ENCODE measurements at regions not wholly inside any gene's neighbourhood (a gene's known extent, or its start where the extent isn't known, plus 50 kb on each side); places are given as distances from the start of the nearest gene placed in this dataset.
"Not testable (repeated sequence)": the region's sequence is repeated elsewhere in the genome, so short reads cannot be mapped to it uniquely, and the experiment has no call there.

GRCh38 chr2:7430421-7430868 is 513.2 kb downstream of the RNF144A start:
- no peak for DNase-seq (ENCODE audit: low spot score)

DNA sequence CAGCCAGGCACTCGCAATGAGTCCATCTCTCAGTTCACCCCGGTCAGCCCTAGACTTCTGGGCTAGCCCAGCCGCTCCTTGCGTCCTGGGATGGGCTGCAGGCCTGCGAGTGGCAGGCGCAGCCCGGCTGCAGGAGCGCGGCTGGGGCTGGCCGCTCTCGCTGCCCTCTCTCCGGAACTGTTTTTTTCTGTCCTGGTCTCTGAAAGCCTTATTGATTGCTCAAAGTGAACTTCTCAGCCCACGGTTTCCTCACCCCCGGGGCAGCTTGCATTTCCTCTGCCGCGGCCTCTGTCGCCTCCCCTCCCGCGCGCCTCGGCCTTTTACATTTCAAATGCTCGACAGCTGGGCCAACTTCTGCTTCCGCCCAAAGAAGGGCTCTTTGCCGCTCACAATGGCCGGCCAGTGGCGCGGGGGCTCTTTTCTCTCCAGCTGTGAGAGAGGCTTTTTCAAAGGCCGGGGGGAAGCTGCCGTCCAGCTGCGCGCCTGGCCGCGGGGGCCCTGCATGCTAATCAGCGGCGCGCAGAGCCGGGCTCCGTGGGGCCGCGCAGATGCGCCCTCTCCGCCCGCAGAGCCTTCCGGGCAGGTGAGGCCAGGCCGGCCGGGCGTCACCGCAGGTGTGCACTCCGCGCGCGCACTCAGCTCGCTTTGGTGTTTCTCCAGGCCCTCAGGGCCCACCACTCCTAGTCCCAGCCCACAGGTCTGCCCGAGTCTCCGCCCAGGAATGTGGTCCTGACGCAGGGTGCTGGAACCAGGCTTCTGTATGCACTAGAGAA is 513.8 kb downstream of the RNF144A start:
- no peak for DNase-seq (ENCODE audit: low spot score)

GRCh38 chr2:7432436-7432835 is 515.2 kb downstream of the RNF144A start:
- DNase-seq (ENCODE audit: low spot score): no peak

- DNase-seq (ENCODE audit: low spot score): no peak
Observed at GRCh38 chr2:7436096-7436906, 519.1 kb downstream of the RNF144A start.

GRCh38 chr2:7437141-7437540 is 519.9 kb downstream of the RNF144A start:
- no peak for DNase-seq (ENCODE audit: low spot score)

GRCh38 chr2:7437716-7438632 is 520.8 kb downstream of the RNF144A start:
- DNase-seq (ENCODE audit: low spot score): no peak

DNA sequence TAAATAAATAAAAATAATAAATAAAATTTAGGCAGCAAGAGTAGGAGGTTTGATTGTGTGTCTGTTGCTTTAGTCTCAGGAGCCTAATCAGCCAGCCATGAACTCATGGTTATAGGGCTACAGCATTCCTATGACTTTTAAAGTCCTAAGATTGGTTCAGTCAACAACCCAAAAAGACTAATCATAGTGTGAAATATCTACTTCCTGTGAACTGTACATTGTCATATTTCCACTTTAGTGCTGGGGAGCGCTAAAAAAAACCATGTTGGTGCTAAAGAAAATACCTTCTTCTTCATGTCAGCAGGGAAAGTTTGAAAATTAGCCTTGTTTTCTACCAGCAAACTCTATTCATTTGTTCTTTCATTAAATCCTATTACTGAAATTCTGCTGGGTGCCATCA is 521.6 kb downstream of the RNF144A start:
- no peak for DNase-seq (ENCODE audit: low spot score)

- no peak for DNase-seq (ENCODE audit: low spot score)
Observed at GRCh38 chr2:7440977-7441376, 523.8 kb downstream of the RNF144A start.

DNA sequence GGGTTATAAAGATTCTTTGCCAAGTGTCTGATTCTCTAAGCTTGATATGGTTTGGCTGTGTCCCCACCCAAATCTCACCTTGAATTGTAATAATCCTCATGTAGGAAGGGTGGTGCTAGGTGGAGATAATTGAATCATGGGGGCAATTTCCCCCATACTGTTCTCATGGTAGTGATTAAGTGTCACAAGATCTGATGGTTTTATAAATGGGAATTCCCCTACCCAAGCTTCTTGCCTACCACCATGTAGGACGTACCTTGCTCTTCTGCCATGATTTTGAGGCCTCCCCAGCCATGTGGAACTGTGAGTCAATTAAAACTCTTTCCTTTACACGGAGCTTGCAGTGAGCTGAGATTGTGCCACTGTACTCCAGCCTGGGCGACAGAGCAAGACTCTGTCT is 524.6 kb downstream of the RNF144A start:
- DNase-seq (ENCODE audit: low spot score): not testable (repeated sequence)

DNA sequence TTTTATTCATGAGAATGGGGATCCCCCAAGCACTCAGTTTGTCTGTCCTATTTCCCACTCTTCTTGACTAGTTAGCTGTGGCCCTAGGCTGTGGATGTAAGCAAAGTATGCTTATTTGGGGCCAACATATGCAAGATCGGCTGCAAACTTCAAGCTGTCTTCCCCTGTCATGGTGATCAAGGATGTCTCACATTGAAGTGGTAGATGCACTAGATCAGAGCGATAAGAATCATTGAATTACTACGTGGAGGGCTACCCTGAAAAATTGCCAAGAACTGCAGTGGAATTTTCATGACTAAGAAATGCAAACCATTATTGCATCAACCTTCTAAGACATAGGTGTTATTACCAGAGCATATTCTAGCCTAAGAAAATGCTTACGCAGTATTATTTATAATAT is 527.4 kb downstream of the RNF144A start:
- no peak for DNase-seq (ENCODE audit: low spot score)

- DNase-seq (ENCODE audit: low spot score): no peak
Observed at GRCh38 chr2:7448578-7449264, 531.5 kb downstream of the RNF144A start.

DNA sequence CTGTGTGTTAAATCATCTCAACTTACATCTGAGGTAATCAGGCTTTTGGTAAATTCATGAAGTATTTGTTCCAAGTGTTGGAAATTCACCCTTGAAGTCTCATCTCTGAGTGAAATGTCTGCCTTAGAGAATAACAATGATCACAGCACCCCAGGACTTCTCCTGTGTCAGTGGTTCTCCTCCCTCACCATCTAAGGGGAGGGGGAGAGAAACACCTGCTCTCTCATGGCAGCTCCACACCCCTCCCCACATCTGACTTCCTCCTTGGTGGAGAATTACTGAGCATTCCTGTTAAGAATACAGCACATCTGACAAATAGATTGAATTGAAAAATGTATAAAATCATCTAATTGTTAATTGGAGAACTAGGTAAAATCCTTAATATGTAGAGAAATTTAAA is 532.1 kb downstream of the RNF144A start:
- DNase-seq (ENCODE audit: low spot score): no peak

- DNase-seq (ENCODE audit: low spot score): no peak
Observed at GRCh38 chr2:7450188-7450832, 533.1 kb downstream of the RNF144A start.

- DNase-seq (ENCODE audit: low spot score): no peak
Observed at GRCh38 chr2:7450833-7451190, 533.6 kb downstream of the RNF144A start.

GRCh38 chr2:7452110-7452876 is 535.1 kb downstream of the RNF144A start:
- no peak for DNase-seq (ENCODE audit: low spot score)

- no peak for DNase-seq (ENCODE audit: low spot score)
Observed at GRCh38 chr2:7454592-7454991, 537.4 kb downstream of the RNF144A start.

- no peak for DNase-seq (ENCODE audit: low spot score)
Observed at GRCh38 chr2:7456762-7457161, 539.5 kb downstream of the RNF144A start.

GRCh38 chr2:7458066-7458465 is 540.9 kb downstream of the RNF144A start:
- DNase-seq (ENCODE audit: low spot score): no peak

DNA sequence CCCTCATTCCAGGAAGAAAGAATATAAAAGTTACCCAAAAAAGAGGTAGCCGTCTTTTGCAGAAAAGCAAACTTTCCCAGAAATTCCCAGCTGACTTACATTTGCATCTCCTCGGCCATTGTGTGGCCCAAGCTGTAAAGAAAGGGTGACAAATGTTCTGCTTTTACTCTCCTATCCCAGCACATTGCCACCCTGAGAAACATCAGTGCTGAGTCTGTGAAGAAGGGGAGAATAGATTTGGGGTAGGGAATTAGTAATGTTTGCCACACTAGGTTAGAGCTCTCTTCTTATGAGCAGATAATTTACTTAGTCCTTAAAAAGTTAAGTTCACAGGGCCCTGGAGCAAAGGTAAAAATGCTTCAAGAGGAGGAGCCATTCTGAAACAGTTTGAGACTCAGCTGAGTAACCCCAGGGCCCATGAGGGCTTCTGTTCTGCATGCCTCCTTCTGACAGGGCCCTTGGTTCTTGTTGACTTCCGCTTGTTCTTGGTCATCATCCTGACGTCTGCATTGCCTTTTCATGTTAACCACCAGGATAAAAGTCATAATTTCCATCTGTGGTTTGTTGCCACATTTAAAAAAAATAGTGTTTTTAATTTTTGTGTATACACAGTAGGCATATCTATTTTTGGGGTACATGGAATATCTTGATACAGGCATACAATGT is 550.7 kb downstream of the RNF144A start:
- no peak for DNase-seq (ENCODE audit: low spot score)

- no peak for DNase-seq (ENCODE audit: low spot score)
Observed at GRCh38 chr2:7468448-7468828, 551.2 kb downstream of the RNF144A start.

Measured in H4 (cell line).